ENCODE measurements at regions not wholly inside any gene's neighbourhood (a gene's known extent, or its start where the extent isn't known, plus 50 kb on each side); places are given as distances from the start of the nearest gene placed in this dataset.

GRCh38 chr1:29635501-29636263 lies 399.4 kb downstream of the PTPRU start:
- Histone ChIP-seq H3K9me3 (ENCODE audit: low read length) (no peaks in the 10 kb centered on the region), H3K4me1 (ENCODE audit: insufficient read depth, low read length) (0 out of 2 replicates have a peak, but pooled peaks cover 8% of the 10 kb centered on the region), H3K27ac (ENCODE audit: extremely low read length, insufficient read depth, low read length) (no peak overlapping the region), H2AFZ (ENCODE audit: low read length) (no peak overlapping the region), H3K27me3 (ENCODE audit: control insufficient read depth in 1 of 2, insufficient read depth in 2 of 2, low read length in 2 of 2) (peaks cover 0 to 11% of the 10 kb centered on the region in 2 experiments; a peak in 1 of 5 replicates), H3K4me3 (replicated peaks in 1 of 3; ENCODE audit: insufficient read depth in 1 of 3, low read depth in 2 of 3, low read length in 3 of 3) (no peak overlapping the region), H4K20me1 (ENCODE audit: insufficient read depth, low read length) (no peaks in the 10 kb centered on the region), H3K4me2 (ENCODE audit: low read depth, low read length) (no peak overlapping the region), H3K79me2 (ENCODE audit: insufficient read depth, low read length) (no peaks in the 10 kb centered on the region), H3K36me3 (replicated peaks in 1 of 2; ENCODE audit: control insufficient read depth in 1 of 2, insufficient read depth in 2 of 2, low read length in 2 of 2) (no peaks in the 10 kb centered on the region), H3K9ac (ENCODE audit: insufficient read depth, low read depth, low read length) (no peak overlapping the region)
- BruUV-seq (replicated peaks), result no TSS peak
- 45% methylated on average over 8 of the region's 10 CpGs for WGBS (ENCODE audit: low lambda C conversion rate)
- intact Hi-C loops (cut with micrococcal nuclease; ENCODE audit: unreplicated experiment) (no loop called here), in situ Hi-C loops (cut with HindIII; ENCODE audit: extremely low pct_ligation_motif_present, low pct_unique_long_range_greater_than_20kb) (no loop called here)
- FAIRE-seq, result no peak
- CTCF ChIA-PET (ENCODE audit: low intra/inter-chr PET ratio, low total read pairs), result no interaction called here
- POLR2A ChIA-PET, result no interaction called here
- no peak for ATAC-seq
- no peak for DNase-seq (ENCODE audit: low spot score)
- TF ChIP-seq POGZ (CRISPR knock-in tag; IDR thresholded peaks at IDR 0.05), result no peak
- no peak for TF ChIP-seq ZNF740 (CRISPR knock-in tag; IDR thresholded peaks at IDR 0.05)
- no peak for TF ChIP-seq TBP (CRISPR knock-in tag; IDR thresholded peaks at IDR 0.05)
- TF ChIP-seq ZNF282 (IDR thresholded peaks at IDR 0.05; ENCODE audit: partially characterized antibody), result no peak
- TF ChIP-seq CHD2 (IDR thresholded peaks at IDR 0.05; ENCODE audit: low read depth, low read length), result no peak
- TF ChIP-seq HMG20B (CRISPR knock-in tag; conservative IDR thresholded peaks at IDR 0.05), result no peak
- no peak for TF ChIP-seq FOXK1 (CRISPR knock-in tag; IDR thresholded peaks at IDR 0.05; ENCODE audit: borderline replicate concordance, low read depth)
- no peak for TF ChIP-seq TP53 (CRISPR knock-in tag; conservative IDR thresholded peaks at IDR 0.05)
- no peak for TF ChIP-seq ARID4A (CRISPR knock-in tag; IDR thresholded peaks at IDR 0.05; ENCODE audit: borderline replicate concordance)
- no peak for TF ChIP-seq CCDC6 (CRISPR knock-in tag; IDR thresholded peaks at IDR 0.05)
- TF ChIP-seq MEIS1 (CRISPR knock-in tag; IDR thresholded peaks at IDR 0.05; ENCODE audit: borderline replicate concordance), result no peak
- TF ChIP-seq, protein P1, sequence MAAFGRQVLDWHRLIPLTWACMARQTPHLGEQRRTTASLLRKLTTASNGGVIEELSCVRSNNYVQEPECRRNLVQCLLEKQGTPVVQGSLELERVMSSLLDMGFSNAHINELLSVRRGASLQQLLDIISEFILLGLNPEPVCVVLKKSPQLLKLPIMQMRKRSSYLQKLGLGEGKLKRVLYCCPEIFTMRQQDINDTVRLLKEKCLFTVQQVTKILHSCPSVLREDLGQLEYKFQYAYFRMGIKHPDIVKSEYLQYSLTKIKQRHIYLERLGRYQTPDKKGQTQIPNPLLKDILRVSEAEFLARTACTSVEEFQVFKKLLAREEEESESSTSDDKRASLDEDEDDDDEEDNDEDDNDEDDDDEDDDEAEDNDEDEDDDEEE (CRISPR knock-in tag; IDR thresholded peaks at IDR 0.05), result no peak
- no peak for TF ChIP-seq JUND (CRISPR knock-in tag; IDR thresholded peaks at IDR 0.05)
- TF ChIP-seq MIER2 (CRISPR knock-in tag; IDR thresholded peaks at IDR 0.05), result no peak
- TF ChIP-seq ZNF703 (CRISPR knock-in tag; IDR thresholded peaks at IDR 0.05; ENCODE audit: borderline replicate concordance), result no peak
- no peak for TF ChIP-seq SNAI1 (CRISPR knock-in tag; IDR thresholded peaks at IDR 0.05; ENCODE audit: borderline replicate concordance)
- TF ChIP-seq ZFP36L1 (CRISPR knock-in tag; IDR thresholded peaks at IDR 0.05), result no peak
- no peak for TF ChIP-seq ZBTB3 (CRISPR knock-in tag; IDR thresholded peaks at IDR 0.05; ENCODE audit: borderline replicate concordance, low read depth)
